ENCODE measurements at regions not wholly inside any gene's neighbourhood (a gene's known extent, or its start where the extent isn't known, plus 50 kb on each side); places are given as distances from the start of the nearest gene placed in this dataset.
A peak's percentile ranks its signal among the peaks of the same experiment; 100 is the strongest.
"Not testable (repeated sequence)": the region's sequence is repeated elsewhere in the genome, so short reads cannot be mapped to it uniquely, and the experiment has no call there.

- Mint-ChIP-seq H3K9me3 (peaks cover 0 to 10% of the 10 kb centered on the region in 2 donors), H3K36me3 (peaks cover 0 to 9% of the 10 kb centered on the region in 2 donors), H3K27ac (no peak overlapping the region)
- peak in 1 of 2 donors; percentile 24 for ATAC-seq
- DNase-seq (ENCODE audit: low spot score in 2 of 2): no peak
These were observed 493.1 kb upstream of the CCDC196 start for GRCh38 chr14:65993103-65993502.

- no peak for ATAC-seq
- Mint-ChIP-seq H3K9me3 (peaks cover 0 to 13% of the 10 kb centered on the region in 2 donors), H3K27ac (no peak overlapping the region), H3K36me3 (peaks cover 0 to 9% of the 10 kb centered on the region in 2 donors)
- no peak for DNase-seq (ENCODE audit: low spot score in 2 of 2)
These were observed 492.2 kb upstream of the CCDC196 start for GRCh38 chr14:65993996-65994395.

GRCh38 chr14:65997347-65997746 is 488.8 kb upstream of the CCDC196 start:
- H3K9me3 Mint-ChIP-seq: peaks cover 0 to 25% of the 10 kb centered on the region in 2 donors
- peaks cover 0 to 8% of the 10 kb centered on the region in 2 donors for H3K36me3 Mint-ChIP-seq
- DNase-seq (ENCODE audit: low spot score in 2 of 2) (no peak), ATAC-seq (no peak)
- H3K27ac Mint-ChIP-seq: no peak overlapping the region

GRCh38 chr14:65999865-66000264 is 486.3 kb upstream of the CCDC196 start:
- no peak for ATAC-seq
- H3K9me3 Mint-ChIP-seq: peaks cover 4 to 32% of the 10 kb centered on the region in 2 donors
- no peak overlapping the region for H3K27ac Mint-ChIP-seq
- DNase-seq (ENCODE audit: low spot score in 2 of 2): no peak
- H3K36me3 Mint-ChIP-seq: peaks cover 0 to 8% of the 10 kb centered on the region in 2 donors

GRCh38 chr14:66000766-66001165 is 485.4 kb upstream of the CCDC196 start:
- Mint-ChIP-seq H3K27ac (no peak overlapping the region), H3K36me3 (peaks cover 0 to 8% of the 10 kb centered on the region in 2 donors), H3K9me3 (peaks cover 4 to 28% of the 10 kb centered on the region in 2 donors)
- ATAC-seq: no peak
- no peak for DNase-seq (ENCODE audit: low spot score in 2 of 2)

- Mint-ChIP-seq H3K27ac (no peak overlapping the region), H3K9me3 (peaks cover 4 to 28% of the 10 kb centered on the region in 2 donors), H3K36me3 (peaks cover 0 to 8% of the 10 kb centered on the region in 2 donors)
- ATAC-seq (no peak), DNase-seq (ENCODE audit: low spot score in 2 of 2) (no peak)
These were observed 484.8 kb upstream of the CCDC196 start for GRCh38 chr14:66001356-66001755.

GRCh38 chr14:66003082-66003730 is 483.0 kb upstream of the CCDC196 start:
- H3K9me3 Mint-ChIP-seq: peaks cover 4 to 25% of the 10 kb centered on the region in 2 donors
- DNase-seq (ENCODE audit: low spot score in 2 of 2) (no peak), ATAC-seq (no peak)
- H3K36me3 Mint-ChIP-seq: peaks cover 0 to 8% of the 10 kb centered on the region in 2 donors
- H3K27ac Mint-ChIP-seq: no peak overlapping the region

GRCh38 chr14:66005900-66006434 is 480.2 kb upstream of the CCDC196 start:
- Mint-ChIP-seq H3K27ac (no peak overlapping the region), H3K9me3 (peaks cover 4 to 19% of the 10 kb centered on the region in 2 donors), H3K36me3 (peaks cover 0 to 8% of the 10 kb centered on the region in 2 donors)
- DNase-seq (ENCODE audit: low spot score in 2 of 2): no peak
- ATAC-seq: no peak

GRCh38 chr14:66008631-66009030 is 477.5 kb upstream of the CCDC196 start:
- H3K9me3 Mint-ChIP-seq: peaks cover 4 to 6% of the 10 kb centered on the region in 2 donors
- DNase-seq (ENCODE audit: low spot score in 2 of 2): no peak
- no peak for ATAC-seq
- H3K36me3 Mint-ChIP-seq: no peaks in the 10 kb centered on the region
- no peak overlapping the region for H3K27ac Mint-ChIP-seq

GRCh38 chr14:66009089-66009488 is 477.1 kb upstream of the CCDC196 start:
- DNase-seq (ENCODE audit: low spot score in 2 of 2) (no peak), ATAC-seq (no peak)
- H3K9me3 Mint-ChIP-seq: peaks cover 4 to 6% of the 10 kb centered on the region in 2 donors
- H3K36me3 Mint-ChIP-seq: no peaks in the 10 kb centered on the region
- no peak overlapping the region for H3K27ac Mint-ChIP-seq

GRCh38 chr14:66010695-66011094 is 475.5 kb upstream of the CCDC196 start:
- Mint-ChIP-seq H3K36me3 (no peaks in the 10 kb centered on the region), H3K27ac (peak overlapping the region in 1 of 2 donors; percentile 55), H3K9me3 (no peaks in the 10 kb centered on the region)
- DNase-seq (ENCODE audit: low spot score in 2 of 2) (no peak), ATAC-seq (peak in 1 of 2 donors; percentile 50)

GRCh38 chr14:66011855-66012254 is 474.3 kb upstream of the CCDC196 start:
- ATAC-seq: peak in 1 of 2 donors; percentile 91
- H3K9me3 Mint-ChIP-seq: peaks cover 2 to 3% of the 10 kb centered on the region in 2 donors
- DNase-seq (ENCODE audit: low spot score in 2 of 2): no peak
- peaks cover 0 to 7% of the 10 kb centered on the region in 2 donors for H3K36me3 Mint-ChIP-seq
- no peak overlapping the region for H3K27ac Mint-ChIP-seq

GRCh38 chr14:66013607-66014006 is 472.6 kb upstream of the CCDC196 start:
- H3K9me3 Mint-ChIP-seq; ATAC-seq; H3K27ac Mint-ChIP-seq; H3K36me3 Mint-ChIP-seq; DNase-seq (ENCODE audit: low spot score in 2 of 2): not testable (repeated sequence)

GRCh38 chr14:66015071-66015780 is 470.9 kb upstream of the CCDC196 start:
- Mint-ChIP-seq H3K27ac (peak overlapping the region in 1 of 2 donors; percentile 64), H3K9me3 (peaks cover 4 to 5% of the 10 kb centered on the region in 2 donors), H3K36me3 (peaks cover 0 to 7% of the 10 kb centered on the region in 2 donors)
- no peak for ATAC-seq
- no peak for DNase-seq (ENCODE audit: low spot score in 2 of 2)

- Mint-ChIP-seq H3K36me3 (peaks cover 0 to 7% of the 10 kb centered on the region in 2 donors), H3K27ac (no peak overlapping the region), H3K9me3 (peaks cover 4 to 5% of the 10 kb centered on the region in 2 donors)
These were observed 468.2 kb upstream of the CCDC196 start for GRCh38 chr14:66017927-66018326.

GRCh38 chr14:66022526-66022925 is 463.6 kb upstream of the CCDC196 start:
- no peak overlapping the region for H3K27ac Mint-ChIP-seq
- ATAC-seq (no peak), DNase-seq (ENCODE audit: low spot score in 2 of 2) (no peak)
- no peaks in the 10 kb centered on the region for H3K9me3 Mint-ChIP-seq
- no peaks in the 10 kb centered on the region for H3K36me3 Mint-ChIP-seq

More at GRCh38 chr14:66017927-66018326, 468.2 kb upstream of the CCDC196 start:
- DNase-seq (ENCODE audit: low spot score in 2 of 2) (no peak), ATAC-seq (no peak)

- peaks cover 8 to 10% of the 10 kb centered on the region in 2 donors for H3K9me3 Mint-ChIP-seq
These were observed 460.4 kb upstream of the CCDC196 start for GRCh38 chr14:66025779-66026178.

More at GRCh38 chr14:66025779-66026178, 460.4 kb upstream of the CCDC196 start:
- H3K36me3 Mint-ChIP-seq: peaks cover under 1 to 15% of the 10 kb centered on the region in 2 donors
- H3K27ac Mint-ChIP-seq: no peak overlapping the region
- ATAC-seq (no peak), DNase-seq (ENCODE audit: low spot score in 2 of 2) (no peak)
